K562 (cell line): ENCODE measurements at regions not wholly inside any gene's neighbourhood (a gene's known extent, or its start where the extent isn't known, plus 50 kb on each side); places are given as distances from the start of the nearest gene placed in this dataset.

Experiments used
- CREB3 ChIP-seq: fragments of 450-650 bp; conservative IDR thresholded peaks from 2 replicates; pipeline ENCODE4 v1.6.1; 2016; ENCODE audit warnings: missing genetic modification characterization, low read depth, mild to moderate bottlenecking, missing compliant biosample characterization, moderate library complexity
- CTCF ChIP-seq, 3 experiments: IDR thresholded peaks in 2 of 3; conservative IDR thresholded peaks in 1 of 3; 2 replicates each; pipeline ENCODE4 v1.5.1; 2011 to 2012; ENCODE audit warnings: low read length in 3 of 3, mild to moderate bottlenecking in 3 of 3, control low read depth in 2 of 3, improper control_type of control experiment in 1 of 3, inconsistent platforms in 1 of 3, low read depth in 1 of 3, mixed read lengths in 1 of 3, moderate library complexity in 1 of 3; ENCODE audit not compliant: insufficient read depth in 2 of 3
- EWSR1 ChIP-seq: fragments of 450-650 bp; IDR thresholded peaks from 2 replicates; pipeline ENCODE4 v1.6.1; 2018; ENCODE audit warnings: borderline replicate concordance, mild to moderate bottlenecking, low read depth, moderate library complexity; ENCODE audit not compliant: partially characterized antibody
- GABPA ChIP-seq: fragments of 200-800 bp; sonication (Bioruptor generic); conservative IDR thresholded peaks from 2 replicates; pipeline ENCODE4 v1.6.1; 2016; ENCODE audit warnings: low read depth, missing genetic modification characterization, missing compliant biosample characterization
- KAT8 ChIP-seq: fragments of 450-650 bp; IDR thresholded peaks from 2 replicates; pipeline ENCODE4 v1.6.1; 2016; ENCODE audit warnings: low read depth, mild to moderate bottlenecking
- MAFK ChIP-seq: IDR thresholded peaks from 2 replicates; pipeline ENCODE4 v1.6.1; 2011; ENCODE audit warnings: low read length, improper control_type of control experiment
- NR2C2 ChIP-seq, 2 experiments: fragments of 200-800 bp in 1 of 2; sonication (Bioruptor generic) in 1 of 2; sonication (generic) in 1 of 2; formaldehyde crosslinking in 1 of 2; IDR thresholded peaks; 2 replicates each; pipeline versions ENCODE4 v1.6.1 to v1.8.0; 2016 to 2022; ENCODE audit warnings: mild to moderate bottlenecking in 1 of 2, missing compliant biosample characterization in 1 of 2, missing genetic modification characterization in 1 of 2, missing genetic modification reagents in 1 of 2
- NRF1 ChIP-seq, 2 experiments: fragments of 450-650 bp; IDR thresholded peaks in 1 of 2; conservative IDR thresholded peaks in 1 of 2; 2 replicates each; pipeline ENCODE4 v1.6.1; 2014; ENCODE audit warnings: mild to moderate bottlenecking in 2 of 2
- POLR2A ChIP-seq: fragments of 450-650 bp; conservative IDR thresholded peaks from 2 replicates; pipeline ENCODE4 v1.6.1; 2016
- POLR2H ChIP-seq: IDR thresholded peaks from 2 replicates; pipeline ENCODE4 v1.6.1; 2016; ENCODE audit warnings: missing genetic modification characterization, low read depth, mild to moderate bottlenecking, control low read depth, missing compliant biosample characterization, moderate library complexity
- SMARCA5 ChIP-seq: fragments of 450-650 bp; IDR thresholded peaks from 2 replicates; pipeline ENCODE4 v1.6.1; 2016
- SMC3 ChIP-seq: conservative IDR thresholded peaks from 2 replicates; pipeline ENCODE4 v1.6.1; 2011; ENCODE audit warnings: low read depth, low read length, improper control_type of control experiment; ENCODE audit not compliant: insufficient read depth
- TEAD2 ChIP-seq: fragments of 450-650 bp; IDR thresholded peaks from 2 replicates; pipeline ENCODE4 v1.6.1; 2016; ENCODE audit warnings: missing genetic modification characterization, control low read depth, missing compliant biosample characterization
- UBTF ChIP-seq, 2 experiments: IDR thresholded peaks; 2 replicates each; pipeline ENCODE4 v1.6.1; 2012; ENCODE audit warnings: improper control_type of control experiment in 2 of 2, low read depth in 2 of 2, low read length in 2 of 2, borderline replicate concordance in 1 of 2

GRCh38 chr18:49648811-49649210 lies 87.0 kb downstream of the LIPG start:
- TF ChIP-seq TEAD2 (tag) (no peak), NRF1 (conservative IDR thresholded peaks at IDR 0.05 in 1 of 2, IDR thresholded peaks at IDR 0.05 in 1 of 2) (no peak), KAT8 (no peak), CTCF (IDR thresholded peaks at IDR 0.05 in 2 of 3, conservative IDR thresholded peaks at IDR 0.05 in 1 of 3; ENCODE audit: insufficient read depth in 2 of 3, low read depth in 1 of 3, low read length in 3 of 3) (no peak), MAFK (no peak), CREB3 (tag) (no peak), GABPA (no peak), UBTF (IDR thresholded peaks at IDR 0.05; ENCODE audit: borderline replicate concordance in 1 of 2, low read depth in 2 of 2, low read length in 2 of 2) (no peak), POLR2H (tag) (no peak), SMARCA5 (no peak), POLR2A (no peak), EWSR1 (no peak), NR2C2 (CRISPR knock-in tag; IDR thresholded peaks at IDR 0.05) (no peak), NR2C2 (tag; IDR thresholded peaks at IDR 0.05) (no peak), SMC3 (no peak)
